ENCODE measurements at regions not wholly inside any gene's neighbourhood (a gene's known extent, or its start where the extent isn't known, plus 50 kb on each side); places are given as distances from the start of the nearest gene placed in this dataset.

DNA sequence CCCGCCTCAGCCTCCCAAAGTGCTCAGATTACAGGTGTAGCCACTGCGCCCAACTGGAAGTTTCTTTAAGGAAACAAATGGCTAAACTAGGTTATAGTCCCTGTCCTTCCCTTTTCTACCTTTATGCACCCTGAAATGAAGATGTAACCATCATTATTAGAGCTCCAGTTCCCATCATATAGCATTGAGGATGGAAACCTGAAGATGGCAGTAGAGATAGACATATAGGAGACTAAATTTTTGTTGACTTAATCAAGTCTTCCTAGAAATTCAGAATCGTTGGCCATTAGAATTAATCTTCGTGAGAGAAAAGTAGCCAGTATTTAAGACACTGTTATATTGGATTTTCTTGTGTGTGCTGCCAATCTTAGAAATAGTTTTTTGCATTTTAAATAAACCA lies 1016.3 kb upstream of the NCAM2 start:
- Histone ChIP-seq H2AK5ac (ENCODE audit: low read length) (no peak overlapping the region), H4K8ac (ENCODE audit: low read depth, low read length) (no peak overlapping the region), H3K23ac (ENCODE audit: low read length) (no peak overlapping the region), H3K4me1 (ENCODE audit: control insufficient read depth in 1 of 2, insufficient read depth in 2 of 2, low read length in 2 of 2) (no peaks in the 10 kb centered on the region), H3K9ac (ENCODE audit: low read length) (no peak overlapping the region), H4K12ac (ENCODE audit: low read depth, low read length) (no peak overlapping the region), H3K79me1 (ENCODE audit: low read length) (no peaks in the 10 kb centered on the region), H2BK12ac (ENCODE audit: low read length) (no peak overlapping the region), H4K91ac (ENCODE audit: low read depth, low read length) (no peak overlapping the region), H3K4me3 (ENCODE audit: low read depth, low read length) (no peak overlapping the region), H2BK120ac (ENCODE audit: insufficient read depth, low read length, poor library complexity) (no peak overlapping the region), H3K4ac (ENCODE audit: low read depth, low read length) (no peak overlapping the region), H3K27ac (ENCODE audit: low read depth, low read length) (no peak overlapping the region), H3K79me2 (ENCODE audit: control insufficient read depth, insufficient read depth, low read length, poor library complexity) (no peaks in the 10 kb centered on the region), H3K18ac (ENCODE audit: low read length) (no peak overlapping the region), H3K14ac (ENCODE audit: low read length) (no peak overlapping the region), H3K4me2 (ENCODE audit: low read length) (no peak overlapping the region), H3K36me3 (ENCODE audit: control insufficient read depth in 1 of 2, insufficient read depth in 2 of 2, low read length in 2 of 2) (no peaks in the 10 kb centered on the region), H2BK5ac (ENCODE audit: low read depth, low read length, poor library complexity) (no peak overlapping the region), H3K27me3 (ENCODE audit: insufficient read depth, low read length) (no peaks in the 10 kb centered on the region), H3K9me3 (ENCODE audit: insufficient read depth, low read depth, low read length) (no peaks in the 10 kb centered on the region), H2AFZ (ENCODE audit: insufficient read depth, low read length, poor library complexity) (no peak overlapping the region)
- WGBS (ENCODE audit: extremely low coverage, insufficient coverage, insufficient read length), result no CpG with 5 or more reads among the region's 4 CpGs
- DNase-seq, result no peak

DNA sequence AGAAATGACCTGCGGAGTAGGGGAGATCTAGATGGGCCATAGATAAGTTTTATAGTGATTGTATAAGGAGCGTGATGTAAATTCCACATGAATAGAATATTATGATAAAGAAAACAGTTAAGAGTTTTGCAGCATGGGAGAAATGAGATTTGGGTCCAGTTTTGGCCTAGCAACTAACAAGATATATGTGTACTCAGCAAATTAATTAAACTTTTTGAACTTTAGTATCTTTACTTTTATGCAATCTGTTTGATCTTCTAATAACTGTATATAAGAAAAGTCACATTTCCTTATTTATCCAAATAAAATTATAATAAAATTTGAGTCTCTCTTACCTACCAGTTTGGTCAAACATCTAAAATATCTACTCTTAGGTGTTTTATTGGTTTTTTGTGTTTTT lies 1011.8 kb upstream of the NCAM2 start:
- H3K79me2 ChIP-seq (ENCODE audit: control insufficient read depth, insufficient read depth, low read length, poor library complexity), result no peaks in the 10 kb centered on the region
- H3K9me3 ChIP-seq (ENCODE audit: insufficient read depth, low read depth, low read length), result no peaks in the 10 kb centered on the region
- H3K4me3 ChIP-seq (ENCODE audit: low read depth, low read length), result no peak overlapping the region
- no peaks in the 10 kb centered on the region for H3K4me1 ChIP-seq (ENCODE audit: control insufficient read depth in 1 of 2, insufficient read depth in 2 of 2, low read length in 2 of 2)
- H3K79me1 ChIP-seq (ENCODE audit: low read length), result no peaks in the 10 kb centered on the region
- no peak overlapping the region for H2AFZ ChIP-seq (ENCODE audit: insufficient read depth, low read length, poor library complexity)
- no peak overlapping the region for H3K4ac ChIP-seq (ENCODE audit: low read depth, low read length)
- H4K8ac ChIP-seq (ENCODE audit: low read depth, low read length), result no peak overlapping the region
- H4K91ac ChIP-seq (ENCODE audit: low read depth, low read length), result no peak overlapping the region
- H3K27me3 ChIP-seq (ENCODE audit: insufficient read depth, low read length), result no peaks in the 10 kb centered on the region
- H4K12ac ChIP-seq (ENCODE audit: low read depth, low read length), result no peak overlapping the region
- H3K23ac ChIP-seq (ENCODE audit: low read length), result no peak overlapping the region
- H3K27ac ChIP-seq (ENCODE audit: low read depth, low read length), result no peak overlapping the region
- DNase-seq, result no peak
- no peak overlapping the region for H3K18ac ChIP-seq (ENCODE audit: low read length)
- no peak overlapping the region for H2BK120ac ChIP-seq (ENCODE audit: insufficient read depth, low read length, poor library complexity)
- H2BK12ac ChIP-seq (ENCODE audit: low read length), result no peak overlapping the region
- no CpG with 5 or more reads among the region's 2 CpGs for WGBS (ENCODE audit: extremely low coverage, insufficient coverage, insufficient read length)
- H2BK5ac ChIP-seq (ENCODE audit: low read depth, low read length, poor library complexity), result no peak overlapping the region
- H3K4me2 ChIP-seq (ENCODE audit: low read length), result no peak overlapping the region
- H2AK5ac ChIP-seq (ENCODE audit: low read length), result no peak overlapping the region
- no peak overlapping the region for H3K9ac ChIP-seq (ENCODE audit: low read length)
- H3K36me3 ChIP-seq (ENCODE audit: control insufficient read depth in 1 of 2, insufficient read depth in 2 of 2, low read length in 2 of 2), result no peaks in the 10 kb centered on the region
- no peak overlapping the region for H3K14ac ChIP-seq (ENCODE audit: low read length)

DNA sequence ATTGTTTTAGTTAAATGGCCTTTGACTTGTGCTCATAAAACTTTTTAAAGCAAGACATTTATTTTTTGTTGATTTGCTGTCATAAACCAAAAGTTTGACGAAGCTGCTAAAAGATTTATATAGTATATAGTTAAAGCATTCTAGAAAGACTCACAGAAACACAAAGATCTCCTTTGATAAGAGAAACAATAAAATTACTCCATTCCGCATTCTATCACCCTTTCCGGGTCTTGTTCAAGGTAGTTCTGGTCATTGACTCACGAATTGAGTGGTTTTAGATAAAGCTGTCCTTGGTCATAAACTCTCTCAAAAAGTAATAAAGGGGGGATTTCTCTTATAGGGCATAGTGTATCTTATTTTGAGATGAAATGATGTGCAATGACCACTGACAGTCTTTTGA lies 1010.5 kb upstream of the NCAM2 start:
- no peaks in the 10 kb centered on the region for H3K4me1 ChIP-seq (ENCODE audit: control insufficient read depth in 1 of 2, insufficient read depth in 2 of 2, low read length in 2 of 2)
- H4K12ac ChIP-seq (ENCODE audit: low read depth, low read length), result no peak overlapping the region
- no peak overlapping the region for H2BK5ac ChIP-seq (ENCODE audit: low read depth, low read length, poor library complexity)
- no CpG with 5 or more reads among the region's 4 CpGs for WGBS (ENCODE audit: extremely low coverage, insufficient coverage, insufficient read length)
- no peak overlapping the region for H4K8ac ChIP-seq (ENCODE audit: low read depth, low read length)
- no peaks in the 10 kb centered on the region for H3K79me2 ChIP-seq (ENCODE audit: control insufficient read depth, insufficient read depth, low read length, poor library complexity)
- H3K4me2 ChIP-seq (ENCODE audit: low read length), result no peak overlapping the region
- H3K36me3 ChIP-seq (ENCODE audit: control insufficient read depth in 1 of 2, insufficient read depth in 2 of 2, low read length in 2 of 2), result no peaks in the 10 kb centered on the region
- H2AK5ac ChIP-seq (ENCODE audit: low read length), result no peak overlapping the region
- no peak overlapping the region for H3K4ac ChIP-seq (ENCODE audit: low read depth, low read length)
- H4K91ac ChIP-seq (ENCODE audit: low read depth, low read length), result no peak overlapping the region
- H3K9ac ChIP-seq (ENCODE audit: low read length), result no peak overlapping the region
- H3K79me1 ChIP-seq (ENCODE audit: low read length), result no peaks in the 10 kb centered on the region
- no peak for DNase-seq
- H3K18ac ChIP-seq (ENCODE audit: low read length), result no peak overlapping the region
- H3K9me3 ChIP-seq (ENCODE audit: insufficient read depth, low read depth, low read length), result no peaks in the 10 kb centered on the region
- no peak overlapping the region for H2BK120ac ChIP-seq (ENCODE audit: insufficient read depth, low read length, poor library complexity)
- H3K27me3 ChIP-seq (ENCODE audit: insufficient read depth, low read length), result no peaks in the 10 kb centered on the region
- H2BK12ac ChIP-seq (ENCODE audit: low read length), result no peak overlapping the region
- H2AFZ ChIP-seq (ENCODE audit: insufficient read depth, low read length, poor library complexity), result no peak overlapping the region
- H3K4me3 ChIP-seq (ENCODE audit: low read depth, low read length), result no peak overlapping the region
- no peak overlapping the region for H3K23ac ChIP-seq (ENCODE audit: low read length)
- no peak overlapping the region for H3K14ac ChIP-seq (ENCODE audit: low read length)
- no peak overlapping the region for H3K27ac ChIP-seq (ENCODE audit: low read depth, low read length)

DNA sequence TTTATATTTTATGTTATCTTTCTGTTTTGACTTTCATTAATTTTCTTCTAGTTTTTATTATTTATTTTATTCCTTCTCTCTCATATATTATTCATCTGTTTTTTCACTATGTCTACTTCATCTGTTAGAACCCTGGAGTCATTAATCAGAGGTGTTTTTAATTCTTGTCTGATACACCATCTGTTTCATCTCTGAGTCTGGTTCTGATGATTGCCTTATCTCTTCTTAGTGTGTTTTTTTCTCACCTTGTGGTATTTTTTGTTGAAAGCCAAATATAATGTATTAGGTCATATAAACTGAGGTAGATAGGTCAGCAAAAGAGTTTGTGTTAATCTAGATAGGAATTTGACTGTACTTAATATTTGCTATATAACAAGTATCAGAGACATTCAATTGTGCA lies 1005.7 kb upstream of the NCAM2 start:
- Histone ChIP-seq H4K91ac (ENCODE audit: low read depth, low read length) (no peak overlapping the region), H4K8ac (ENCODE audit: low read depth, low read length) (no peak overlapping the region), H2AK5ac (ENCODE audit: low read length) (no peak overlapping the region), H3K79me1 (ENCODE audit: low read length) (no peaks in the 10 kb centered on the region), H4K12ac (ENCODE audit: low read depth, low read length) (no peak overlapping the region), H2BK12ac (ENCODE audit: low read length) (no peak overlapping the region), H3K9me3 (ENCODE audit: insufficient read depth, low read depth, low read length) (no peaks in the 10 kb centered on the region), H3K27me3 (ENCODE audit: insufficient read depth, low read length) (no peaks in the 10 kb centered on the region), H3K4me2 (ENCODE audit: low read length) (no peak overlapping the region), H3K4me3 (ENCODE audit: low read depth, low read length) (no peak overlapping the region), H2BK5ac (ENCODE audit: low read depth, low read length, poor library complexity) (no peak overlapping the region), H3K4me1 (ENCODE audit: control insufficient read depth in 1 of 2, insufficient read depth in 2 of 2, low read length in 2 of 2) (no peaks in the 10 kb centered on the region), H3K79me2 (ENCODE audit: control insufficient read depth, insufficient read depth, low read length, poor library complexity) (no peaks in the 10 kb centered on the region), H2AFZ (ENCODE audit: insufficient read depth, low read length, poor library complexity) (no peak overlapping the region), H3K4ac (ENCODE audit: low read depth, low read length) (no peak overlapping the region), H3K14ac (ENCODE audit: low read length) (no peak overlapping the region), H3K18ac (ENCODE audit: low read length) (no peak overlapping the region), H3K9ac (ENCODE audit: low read length) (no peak overlapping the region), H3K23ac (ENCODE audit: low read length) (no peak overlapping the region), H2BK120ac (ENCODE audit: insufficient read depth, low read length, poor library complexity) (no peak overlapping the region), H3K27ac (ENCODE audit: low read depth, low read length) (no peak overlapping the region), H3K36me3 (ENCODE audit: control insufficient read depth in 1 of 2, insufficient read depth in 2 of 2, low read length in 2 of 2) (no peaks in the 10 kb centered on the region)
- no peak for DNase-seq

DNA sequence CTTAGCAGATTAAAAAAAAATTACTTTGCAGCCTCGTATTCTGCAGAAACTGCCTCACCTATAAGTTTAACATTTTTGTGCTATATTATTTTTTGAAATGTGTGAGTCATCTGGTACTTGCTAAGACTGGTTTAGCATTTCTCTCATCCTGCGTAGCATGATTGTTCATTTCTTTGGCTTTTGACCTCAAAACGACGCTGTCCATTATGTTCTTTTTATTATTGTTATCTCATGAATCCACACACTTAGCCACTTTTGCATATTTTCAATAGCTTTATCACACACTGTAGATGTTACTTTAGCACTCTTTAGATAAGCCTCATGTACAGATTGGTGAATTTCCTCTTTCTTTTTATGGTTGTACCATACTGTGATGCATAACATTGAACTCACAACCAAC lies 1004.9 kb upstream of the NCAM2 start:
- Histone ChIP-seq H3K4me1 (ENCODE audit: control insufficient read depth in 1 of 2, insufficient read depth in 2 of 2, low read length in 2 of 2) (no peaks in the 10 kb centered on the region), H2AK5ac (ENCODE audit: low read length) (no peak overlapping the region), H3K79me2 (ENCODE audit: control insufficient read depth, insufficient read depth, low read length, poor library complexity) (no peaks in the 10 kb centered on the region), H4K12ac (ENCODE audit: low read depth, low read length) (no peak overlapping the region), H3K9ac (ENCODE audit: low read length) (no peak overlapping the region), H3K23ac (ENCODE audit: low read length) (no peak overlapping the region), H3K9me3 (ENCODE audit: insufficient read depth, low read depth, low read length) (no peaks in the 10 kb centered on the region), H3K27ac (ENCODE audit: low read depth, low read length) (no peak overlapping the region), H3K79me1 (ENCODE audit: low read length) (no peaks in the 10 kb centered on the region), H2BK120ac (ENCODE audit: insufficient read depth, low read length, poor library complexity) (no peak overlapping the region), H4K91ac (ENCODE audit: low read depth, low read length) (no peak overlapping the region), H3K36me3 (ENCODE audit: control insufficient read depth in 1 of 2, insufficient read depth in 2 of 2, low read length in 2 of 2) (no peaks in the 10 kb centered on the region), H3K4ac (ENCODE audit: low read depth, low read length) (no peak overlapping the region), H3K14ac (ENCODE audit: low read length) (no peak overlapping the region), H2BK12ac (ENCODE audit: low read length) (no peak overlapping the region), H2BK5ac (ENCODE audit: low read depth, low read length, poor library complexity) (no peak overlapping the region), H3K4me2 (ENCODE audit: low read length) (no peak overlapping the region), H2AFZ (ENCODE audit: insufficient read depth, low read length, poor library complexity) (no peak overlapping the region), H3K27me3 (ENCODE audit: insufficient read depth, low read length) (no peaks in the 10 kb centered on the region), H3K4me3 (ENCODE audit: low read depth, low read length) (no peak overlapping the region), H3K18ac (ENCODE audit: low read length) (no peak overlapping the region), H4K8ac (ENCODE audit: low read depth, low read length) (no peak overlapping the region)
- no peak for DNase-seq
- no CpG with 5 or more reads among the region's 4 CpGs for WGBS (ENCODE audit: extremely low coverage, insufficient coverage, insufficient read length)
